Muscle layer of duodenum (tissue), 2 donors: ENCODE measurements at regions not wholly inside any gene's neighbourhood (a gene's known extent, or its start where the extent isn't known, plus 50 kb on each side); places are given as distances from the start of the nearest gene placed in this dataset.

Source experiments
- H3K27ac ChIP-seq: one replicate; pipeline ENCODE4 v1.7.0; 2013; ENCODE audit warnings: mild to moderate bottlenecking, low read length
- H3K27me3 ChIP-seq: one replicate; pipeline ENCODE4 v1.7.0; 2013; ENCODE audit warnings: low read depth, mild to moderate bottlenecking, control low read depth, low read length
- H3K36me3 ChIP-seq, 2 donors: one replicate each; pipeline ENCODE4 v1.7.0; 2013; ENCODE audit warnings: low read length in 2 of 2, control low read depth in 1 of 2, mild to moderate bottlenecking in 1 of 2; ENCODE audit not compliant: insufficient read depth in 2 of 2, control insufficient read depth in 1 of 2
- H3K4me1 ChIP-seq, 2 donors: one replicate each; pipeline ENCODE4 v1.7.0; 2013; ENCODE audit warnings: low read length in 2 of 2, mild to moderate bottlenecking in 2 of 2, control low read depth in 1 of 2, moderate library complexity in 1 of 2; ENCODE audit not compliant: insufficient read depth in 2 of 2, control insufficient read depth in 1 of 2
- H3K4me3 ChIP-seq, 2 donors: one replicate each; pipeline ENCODE4 v1.7.0; 2013; ENCODE audit warnings: low read length in 2 of 2, low read depth in 1 of 2, mild to moderate bottlenecking in 1 of 2
- H3K9me3 ChIP-seq, 2 donors: one replicate each; pipeline ENCODE4 v1.7.0; 2013; ENCODE audit warnings: low read length in 2 of 2, control low read depth in 1 of 2, mild to moderate bottlenecking in 1 of 2; ENCODE audit not compliant: control insufficient read depth in 1 of 2
- donor health status: healthy.

- Histone ChIP-seq H3K36me3 (no peaks in the 10 kb centered on the region), H3K4me3 (no peak overlapping the region), H3K9me3 (no peaks in the 10 kb centered on the region), H3K4me1 (no peaks in the 10 kb centered on the region), H3K27me3 (no peaks in the 10 kb centered on the region), H3K27ac (no peak overlapping the region)
Observed at GRCh38 chr5:67414712-67415111, 218.1 kb upstream of the CD180 start.

- H3K9me3 ChIP-seq, result no peaks in the 10 kb centered on the region
- H3K36me3 ChIP-seq, result no peaks in the 10 kb centered on the region
- H3K4me3 ChIP-seq, result no peak overlapping the region
- no peaks in the 10 kb centered on the region for H3K27me3 ChIP-seq
- H3K27ac ChIP-seq, result no peak overlapping the region
- peaks cover 0 to 5% of the 10 kb centered on the region in 2 donors for H3K4me1 ChIP-seq
Observed at GRCh38 chr5:67413721-67414120, 217.1 kb upstream of the CD180 start.

- H3K27ac ChIP-seq, result no peak overlapping the region
- no peaks in the 10 kb centered on the region for H3K36me3 ChIP-seq
- H3K27me3 ChIP-seq, result no peaks in the 10 kb centered on the region
- H3K9me3 ChIP-seq, result no peaks in the 10 kb centered on the region
- peaks cover 0 to 10% of the 10 kb centered on the region in 2 donors for H3K4me1 ChIP-seq
- no peak overlapping the region for H3K4me3 ChIP-seq
Observed at GRCh38 chr5:67409126-67409777, 212.7 kb upstream of the CD180 start.

GRCh38 chr5:67407979-67408378 is 211.4 kb upstream of the CD180 start:
- no peaks in the 10 kb centered on the region for H3K27me3 ChIP-seq
- H3K36me3 ChIP-seq, result no peaks in the 10 kb centered on the region
- no peak overlapping the region for H3K27ac ChIP-seq
- no peak overlapping the region for H3K4me3 ChIP-seq
- peaks cover 0 to 10% of the 10 kb centered on the region in 2 donors for H3K4me1 ChIP-seq
- H3K9me3 ChIP-seq, result no peaks in the 10 kb centered on the region

GRCh38 chr5:67405755-67406154 is 209.2 kb upstream of the CD180 start:
- Histone ChIP-seq H3K4me1 (peaks cover 9 to 10% of the 10 kb centered on the region in 2 donors), H3K27ac (no peak overlapping the region), H3K4me3 (no peak overlapping the region), H3K36me3 (no peaks in the 10 kb centered on the region), H3K9me3 (no peaks in the 10 kb centered on the region), H3K27me3 (no peaks in the 10 kb centered on the region)

GRCh38 chr5:67405101-67405364 is 208.4 kb upstream of the CD180 start:
- no peak overlapping the region for H3K4me3 ChIP-seq
- H3K4me1 ChIP-seq, result peaks cover 9 to 10% of the 10 kb centered on the region in 2 donors
- no peak overlapping the region for H3K27ac ChIP-seq
- no peaks in the 10 kb centered on the region for H3K27me3 ChIP-seq
- no peaks in the 10 kb centered on the region for H3K36me3 ChIP-seq
- H3K9me3 ChIP-seq, result no peaks in the 10 kb centered on the region

- Histone ChIP-seq H3K4me3 (no peak overlapping the region), H3K27ac (no peak overlapping the region), H3K9me3 (no peaks in the 10 kb centered on the region), H3K4me1 (peaks cover 9 to 10% of the 10 kb centered on the region in 2 donors), H3K36me3 (no peaks in the 10 kb centered on the region), H3K27me3 (no peaks in the 10 kb centered on the region)
Observed at GRCh38 chr5:67404256-67405100, 207.9 kb upstream of the CD180 start.

- H3K27me3 ChIP-seq, result no peaks in the 10 kb centered on the region
- peaks cover 5 to 9% of the 10 kb centered on the region in 2 donors for H3K4me1 ChIP-seq
- H3K36me3 ChIP-seq, result no peaks in the 10 kb centered on the region
- no peak overlapping the region for H3K27ac ChIP-seq
- no peaks in the 10 kb centered on the region for H3K9me3 ChIP-seq
- H3K4me3 ChIP-seq, result no peak overlapping the region
Observed at GRCh38 chr5:67402526-67402925, 205.9 kb upstream of the CD180 start.

- H3K36me3 ChIP-seq, result no peaks in the 10 kb centered on the region
- no peak overlapping the region for H3K27ac ChIP-seq
- no peaks in the 10 kb centered on the region for H3K27me3 ChIP-seq
- H3K4me3 ChIP-seq, result no peak overlapping the region
- H3K4me1 ChIP-seq, result peaks cover 5 to 9% of the 10 kb centered on the region in 2 donors
- no peaks in the 10 kb centered on the region for H3K9me3 ChIP-seq
Observed at GRCh38 chr5:67401172-67401571, 204.6 kb upstream of the CD180 start.

GRCh38 chr5:67400752-67401151 is 204.2 kb upstream of the CD180 start:
- H3K27ac ChIP-seq, result no peak overlapping the region
- peaks cover 1 to 9% of the 10 kb centered on the region in 2 donors for H3K4me1 ChIP-seq
- H3K9me3 ChIP-seq, result no peaks in the 10 kb centered on the region
- no peaks in the 10 kb centered on the region for H3K27me3 ChIP-seq
- no peaks in the 10 kb centered on the region for H3K36me3 ChIP-seq
- H3K4me3 ChIP-seq, result no peak overlapping the region

GRCh38 chr5:67395790-67396418 is 199.3 kb upstream of the CD180 start:
- H3K36me3 ChIP-seq, result no peaks in the 10 kb centered on the region
- H3K27ac ChIP-seq, result no peak overlapping the region
- H3K4me1 ChIP-seq, result peaks cover 0 to 1% of the 10 kb centered on the region in 2 donors
- H3K4me3 ChIP-seq, result no peak overlapping the region
- no peaks in the 10 kb centered on the region for H3K9me3 ChIP-seq
- no peaks in the 10 kb centered on the region for H3K27me3 ChIP-seq
